ENCODE measurements at regions not wholly inside any gene's neighbourhood (a gene's known extent, or its start where the extent isn't known, plus 50 kb on each side); places are given as distances from the start of the nearest gene placed in this dataset.

DNA sequence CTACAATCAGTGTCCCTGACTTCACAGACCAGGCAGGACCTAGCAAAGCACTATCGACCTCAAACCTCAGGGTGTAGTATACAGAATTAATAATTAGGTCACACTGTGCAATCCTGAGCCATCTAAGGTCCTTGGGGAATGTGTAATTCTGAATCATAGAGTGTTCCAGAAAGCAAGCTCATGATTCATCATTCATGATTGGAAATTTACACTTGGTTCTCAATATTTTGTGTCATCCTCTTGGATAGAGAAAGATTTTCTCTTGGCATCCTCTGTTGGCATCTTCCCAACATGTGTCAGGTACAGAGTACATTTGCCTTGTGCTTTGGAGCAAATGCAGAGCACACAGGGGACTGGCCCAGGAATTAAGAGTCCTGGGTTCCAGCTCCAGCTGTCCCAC, 245.0 kb upstream of the NT5C1B start:
- H3K9ac ChIP-seq (ENCODE audit: control insufficient read depth, extremely low read depth, insufficient read depth, low read length) = no peak overlapping the region
- dilution Hi-C loops (cut with MboI; ENCODE audit: extremely low pct_ligation_motif_present, low sequenced_read_pairs) = no loop called here
- H3K4me3 ChIP-seq (ENCODE audit: control insufficient read depth in 2 of 3, extremely low read depth in 1 of 3, insufficient read depth in 2 of 3, low read depth in 1 of 3, low read length in 3 of 3) = no peak overlapping the region
- DNase-seq (ENCODE audit: low read depth, low spot score) (peak; percentile 45), FAIRE-seq (no peak)
- no peaks in the 10 kb centered on the region for H3K27me3 ChIP-seq (ENCODE audit: control insufficient read depth, extremely low read depth, insufficient read depth, low read length)
- no peaks in the 10 kb centered on the region for H4K20me1 ChIP-seq (ENCODE audit: control insufficient read depth, extremely low read depth, insufficient read depth, low read length)
- H3K9me3 ChIP-seq (ENCODE audit: control insufficient read depth, low read depth, low read length) = no peaks in the 10 kb centered on the region
- no peaks in the 10 kb centered on the region for H3K36me3 ChIP-seq (ENCODE audit: control insufficient read depth in 2 of 2, extremely low read depth in 1 of 2, insufficient read depth in 2 of 2, low read length in 2 of 2)
- peaks cover 16% of the 10 kb centered on the region for H3K4me1 ChIP-seq (ENCODE audit: control insufficient read depth, extremely low read depth, insufficient read depth, low read length)
- no peak overlapping the region for H2AFZ ChIP-seq (ENCODE audit: control insufficient read depth, low read length)
- H3K27ac ChIP-seq (ENCODE audit: control insufficient read depth, insufficient read depth, low read length) = peak overlapping the region; percentile 32
- H3K9me1 ChIP-seq (ENCODE audit: control insufficient read depth, extremely low read depth, insufficient read depth, low read length) = no peaks in the 10 kb centered on the region
- no peak for TF ChIP-seq EZH2 (IDR thresholded peaks at IDR 0.05; ENCODE audit: low read length)
- TF ChIP-seq, protein P1, sequence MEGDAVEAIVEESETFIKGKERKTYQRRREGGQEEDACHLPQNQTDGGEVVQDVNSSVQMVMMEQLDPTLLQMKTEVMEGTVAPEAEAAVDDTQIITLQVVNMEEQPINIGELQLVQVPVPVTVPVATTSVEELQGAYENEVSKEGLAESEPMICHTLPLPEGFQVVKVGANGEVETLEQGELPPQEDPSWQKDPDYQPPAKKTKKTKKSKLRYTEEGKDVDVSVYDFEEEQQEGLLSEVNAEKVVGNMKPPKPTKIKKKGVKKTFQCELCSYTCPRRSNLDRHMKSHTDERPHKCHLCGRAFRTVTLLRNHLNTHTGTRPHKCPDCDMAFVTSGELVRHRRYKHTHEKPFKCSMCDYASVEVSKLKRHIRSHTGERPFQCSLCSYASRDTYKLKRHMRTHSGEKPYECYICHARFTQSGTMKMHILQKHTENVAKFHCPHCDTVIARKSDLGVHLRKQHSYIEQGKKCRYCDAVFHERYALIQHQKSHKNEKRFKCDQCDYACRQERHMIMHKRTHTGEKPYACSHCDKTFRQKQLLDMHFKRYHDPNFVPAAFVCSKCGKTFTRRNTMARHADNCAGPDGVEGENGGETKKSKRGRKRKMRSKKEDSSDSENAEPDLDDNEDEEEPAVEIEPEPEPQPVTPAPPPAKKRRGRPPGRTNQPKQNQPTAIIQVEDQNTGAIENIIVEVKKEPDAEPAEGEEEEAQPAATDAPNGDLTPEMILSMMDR (optimal IDR thresholded peaks at IDR 0.05 in 1 of 3, IDR thresholded peaks at IDR 0.05 in 1 of 3, conservative IDR thresholded peaks at IDR 0.05 in 1 of 3; ENCODE audit: extremely low read depth in 1 of 3, insufficient read depth in 2 of 3, low read length in 3 of 3) = no peak
- H3K79me2 ChIP-seq (ENCODE audit: control insufficient read depth, insufficient read depth, low read length) = no peaks in the 10 kb centered on the region
- peak overlapping the region; percentile 28 for H3K4me2 ChIP-seq (ENCODE audit: control insufficient read depth, extremely low read depth, insufficient read depth, low read depth, low read length)

DNA sequence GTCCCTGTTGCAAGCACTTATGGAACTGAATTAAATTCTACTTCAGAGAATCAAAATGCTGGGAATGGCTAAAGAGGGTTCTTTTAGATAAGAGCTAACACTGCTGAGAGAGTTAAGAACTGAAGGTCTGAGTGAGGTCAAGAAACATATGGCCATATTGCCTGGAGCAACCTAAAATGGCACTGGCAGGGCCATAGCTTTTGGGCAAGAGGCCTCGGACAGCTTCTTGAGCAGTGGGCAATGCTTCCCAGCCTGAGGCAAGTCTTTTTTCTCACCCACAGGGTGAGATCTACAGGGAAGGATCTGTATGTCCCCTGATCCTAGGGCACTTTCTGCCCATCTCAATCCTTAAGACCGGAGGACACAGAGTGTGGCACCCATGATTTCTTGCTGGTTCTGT, 244.6 kb upstream of the NT5C1B start:
- H3K36me3 ChIP-seq (ENCODE audit: control insufficient read depth in 2 of 2, extremely low read depth in 1 of 2, insufficient read depth in 2 of 2, low read length in 2 of 2) = no peaks in the 10 kb centered on the region
- H4K20me1 ChIP-seq (ENCODE audit: control insufficient read depth, extremely low read depth, insufficient read depth, low read length) = no peaks in the 10 kb centered on the region
- no peaks in the 10 kb centered on the region for H3K9me3 ChIP-seq (ENCODE audit: control insufficient read depth, low read depth, low read length)
- peaks cover 19% of the 10 kb centered on the region for H3K4me1 ChIP-seq (ENCODE audit: control insufficient read depth, extremely low read depth, insufficient read depth, low read length)
- no peak overlapping the region for H3K4me3 ChIP-seq (ENCODE audit: control insufficient read depth in 2 of 3, extremely low read depth in 1 of 3, insufficient read depth in 2 of 3, low read depth in 1 of 3, low read length in 3 of 3)
- H2AFZ ChIP-seq (ENCODE audit: control insufficient read depth, low read length) = no peak overlapping the region
- TF ChIP-seq, protein P1 (optimal IDR thresholded peaks at IDR 0.05 in 1 of 3, IDR thresholded peaks at IDR 0.05 in 1 of 3, conservative IDR thresholded peaks at IDR 0.05 in 1 of 3; ENCODE audit: extremely low read depth in 1 of 3, insufficient read depth in 2 of 3, low read length in 3 of 3) = no peak
- no peak for TF ChIP-seq EZH2 (IDR thresholded peaks at IDR 0.05; ENCODE audit: low read length)
- DNase-seq (ENCODE audit: low read depth, low spot score) (no peak), FAIRE-seq (no peak)
- dilution Hi-C loops (cut with MboI; ENCODE audit: extremely low pct_ligation_motif_present, low sequenced_read_pairs) = no loop called here
- H3K27me3 ChIP-seq (ENCODE audit: control insufficient read depth, extremely low read depth, insufficient read depth, low read length) = no peaks in the 10 kb centered on the region
- H3K9ac ChIP-seq (ENCODE audit: control insufficient read depth, extremely low read depth, insufficient read depth, low read length) = no peak overlapping the region
- H3K27ac ChIP-seq (ENCODE audit: control insufficient read depth, insufficient read depth, low read length) = peak overlapping the region; percentile 32
- H3K79me2 ChIP-seq (ENCODE audit: control insufficient read depth, insufficient read depth, low read length) = no peaks in the 10 kb centered on the region
- H3K9me1 ChIP-seq (ENCODE audit: control insufficient read depth, extremely low read depth, insufficient read depth, low read length) = no peaks in the 10 kb centered on the region
- H3K4me2 ChIP-seq (ENCODE audit: control insufficient read depth, extremely low read depth, insufficient read depth, low read depth, low read length) = peak overlapping the region; percentile 28

Data from keratinocyte (primary cell).